Smooth muscle cell (in vitro differentiated cells): ENCODE measurements at regions not wholly inside any gene's neighbourhood (a gene's known extent, or its start where the extent isn't known, plus 50 kb on each side); places are given as distances from the start of the nearest gene placed in this dataset.

Experiments
- DNase-seq: peaks from one replicate; lab custom pipeline; 2025; ENCODE audit not compliant: unreplicated experiment; lab: John Stamatoyannopoulos, UW
- H2AFZ ChIP-seq: fragments of 200-600 bp; sonication (generic); 2 replicates; pipeline ENCODE4 v1.6.0; 2016; ENCODE audit warnings: antibody characterized with exemption, low read depth, mild to moderate bottlenecking
- H3F3A ChIP-seq: fragments of 200-600 bp; sonication (generic); 2 replicates; pipeline ENCODE4 v1.6.0; 2017; ENCODE audit warnings: antibody characterized with exemption, low read depth
- H3K27ac ChIP-seq: fragments of 200-600 bp; sonication (generic); 2 replicates; pipeline ENCODE4 v1.5.1; 2016; ENCODE audit warnings: low read depth, mild to moderate bottlenecking
- H3K27me3 ChIP-seq: fragments of 200-600 bp; sonication (generic); 2 replicates; pipeline ENCODE4 v1.6.1; 2016; ENCODE audit warnings: low read depth, mild to moderate bottlenecking
- H3K36me3 ChIP-seq: fragments of 200-600 bp; sonication (generic); 2 replicates; pipeline ENCODE4 v1.5.1; 2016; ENCODE audit warnings: low read depth
- H3K4me1 ChIP-seq: fragments of 200-600 bp; sonication (generic); 2 replicates; pipeline ENCODE4 v1.5.1; 2016; ENCODE audit warnings: low read depth
- H3K4me2 ChIP-seq: fragments of 200-600 bp; sonication (generic); 2 replicates; pipeline ENCODE4 v1.6.0; 2016; ENCODE audit warnings: mild to moderate bottlenecking
- H3K4me3 ChIP-seq: fragments of 200-600 bp; sonication (generic); 2 replicates; pipeline ENCODE4 v1.5.1; 2016; ENCODE audit warnings: mild to moderate bottlenecking
- H3K79me2 ChIP-seq: fragments of 200-600 bp; sonication (generic); 2 replicates; pipeline ENCODE4 v1.6.0; 2016; ENCODE audit warnings: low read depth, mild to moderate bottlenecking
- H3K9ac ChIP-seq: fragments of 200-600 bp; sonication (generic); 2 replicates; pipeline ENCODE4 v1.6.0; 2016; ENCODE audit warnings: low read depth
- H3K9me3 ChIP-seq: fragments of 200-600 bp; sonication (generic); replicated peaks from 2 replicates; pipeline ENCODE4 v1.5.1; 2016; ENCODE audit warnings: low read depth
- H4K20me1 ChIP-seq: fragments of 200-600 bp; sonication (generic); 2 replicates; pipeline ENCODE4 v1.6.0; 2016; ENCODE audit warnings: low read depth
- WGBS: methylation state at CpG from one replicate; pipeline ENCODE4 v1.1.7; 2016; ENCODE audit warnings: low lambda C conversion rate; 5-methylcytosine and 5-hydroxymethylcytosine counted together
- TF ChIP-seq, protein P1 (sequence below): fragments of 200-600 bp; sonication (generic); IDR thresholded peaks from 2 replicates; pipeline ENCODE4 v1.5.1; 2017; ENCODE audit warnings: borderline replicate concordance, mild to moderate bottlenecking, antibody characterized with exemption; ENCODE audit not compliant: insufficient read depth, poor library complexity, severe bottlenecking

DNA sequence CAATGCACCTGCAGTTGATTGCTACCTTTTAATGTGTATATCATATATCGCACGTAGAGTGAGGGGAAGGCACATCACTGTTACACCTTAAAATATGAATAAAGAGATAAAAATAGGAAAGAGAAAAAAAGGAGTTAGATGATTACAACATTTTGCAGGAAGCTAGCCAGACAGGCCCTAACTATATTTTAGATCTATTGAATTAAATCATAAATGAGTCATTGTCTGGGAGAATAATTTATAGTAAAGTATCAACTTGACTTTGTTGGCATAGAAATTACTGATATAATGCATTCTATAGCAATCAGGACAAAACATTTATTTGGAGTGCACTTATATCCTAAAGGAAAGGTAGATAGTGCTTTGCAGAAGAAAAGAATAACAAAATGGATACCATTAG, 384.9 kb upstream of the NXPH2 start:
- no peaks in the 10 kb centered on the region for H4K20me1 ChIP-seq
- WGBS: 98% methylated on average over 2 of the region's 2 CpGs
- no peaks in the 10 kb centered on the region for H3K9me3 ChIP-seq

DNA sequence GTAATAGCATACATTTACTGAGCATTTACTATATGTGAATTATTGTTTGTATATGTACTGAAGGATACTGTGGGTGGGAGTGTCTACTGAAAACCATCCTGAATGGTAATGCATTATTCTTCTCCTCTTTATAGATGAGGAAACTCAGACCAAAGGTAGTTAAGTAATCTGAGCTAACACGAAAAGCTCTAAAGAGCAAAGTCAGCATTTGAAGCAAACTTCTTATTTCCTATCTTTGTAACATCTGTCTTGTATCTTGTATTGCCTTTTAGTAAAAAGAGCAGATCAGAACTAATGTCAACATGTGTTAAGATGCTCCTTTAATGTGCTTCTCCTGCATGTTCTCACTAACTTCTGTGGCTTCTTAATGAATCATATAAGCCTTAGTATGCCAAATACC, 382.8 kb upstream of the NXPH2 start:
- no peak for DNase-seq
- H3K4me2 ChIP-seq: peak overlapping the region; percentile 58
- no peaks in the 10 kb centered on the region for H3K27me3 ChIP-seq
- no peaks in the 10 kb centered on the region for H3K36me3 ChIP-seq
- H3K9me3 ChIP-seq: no peaks in the 10 kb centered on the region
- H3K27ac ChIP-seq: peak overlapping the region; percentile 84
- TF ChIP-seq, protein P1, sequence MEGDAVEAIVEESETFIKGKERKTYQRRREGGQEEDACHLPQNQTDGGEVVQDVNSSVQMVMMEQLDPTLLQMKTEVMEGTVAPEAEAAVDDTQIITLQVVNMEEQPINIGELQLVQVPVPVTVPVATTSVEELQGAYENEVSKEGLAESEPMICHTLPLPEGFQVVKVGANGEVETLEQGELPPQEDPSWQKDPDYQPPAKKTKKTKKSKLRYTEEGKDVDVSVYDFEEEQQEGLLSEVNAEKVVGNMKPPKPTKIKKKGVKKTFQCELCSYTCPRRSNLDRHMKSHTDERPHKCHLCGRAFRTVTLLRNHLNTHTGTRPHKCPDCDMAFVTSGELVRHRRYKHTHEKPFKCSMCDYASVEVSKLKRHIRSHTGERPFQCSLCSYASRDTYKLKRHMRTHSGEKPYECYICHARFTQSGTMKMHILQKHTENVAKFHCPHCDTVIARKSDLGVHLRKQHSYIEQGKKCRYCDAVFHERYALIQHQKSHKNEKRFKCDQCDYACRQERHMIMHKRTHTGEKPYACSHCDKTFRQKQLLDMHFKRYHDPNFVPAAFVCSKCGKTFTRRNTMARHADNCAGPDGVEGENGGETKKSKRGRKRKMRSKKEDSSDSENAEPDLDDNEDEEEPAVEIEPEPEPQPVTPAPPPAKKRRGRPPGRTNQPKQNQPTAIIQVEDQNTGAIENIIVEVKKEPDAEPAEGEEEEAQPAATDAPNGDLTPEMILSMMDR: no peak
- WGBS: 79% methylated on average over 1 of the region's 1 CpG
- no peak overlapping the region for H2AFZ ChIP-seq
- peaks cover 12% of the 10 kb centered on the region for H3K4me1 ChIP-seq
- H4K20me1 ChIP-seq: no peaks in the 10 kb centered on the region
- no peak overlapping the region for H3K9ac ChIP-seq
- H3F3A ChIP-seq: no peaks in the 10 kb centered on the region
- no peaks in the 10 kb centered on the region for H3K79me2 ChIP-seq
- no peak overlapping the region for H3K4me3 ChIP-seq

More for the DNA sequence above, 384.9 kb upstream of the NXPH2 start:
- no peak overlapping the region for H3K9ac ChIP-seq
- H3K27ac ChIP-seq: no peak overlapping the region
- no peaks in the 10 kb centered on the region for H3F3A ChIP-seq
- no peak for DNase-seq
- TF ChIP-seq, protein P1: no peak
- H3K79me2 ChIP-seq: no peaks in the 10 kb centered on the region
- no peaks in the 10 kb centered on the region for H3K36me3 ChIP-seq
- no peak overlapping the region for H3K4me3 ChIP-seq
- no peak overlapping the region for H3K4me2 ChIP-seq
- no peaks in the 10 kb centered on the region for H3K27me3 ChIP-seq
- no peak overlapping the region for H2AFZ ChIP-seq
- H3K4me1 ChIP-seq: peaks cover 12% of the 10 kb centered on the region

DNA sequence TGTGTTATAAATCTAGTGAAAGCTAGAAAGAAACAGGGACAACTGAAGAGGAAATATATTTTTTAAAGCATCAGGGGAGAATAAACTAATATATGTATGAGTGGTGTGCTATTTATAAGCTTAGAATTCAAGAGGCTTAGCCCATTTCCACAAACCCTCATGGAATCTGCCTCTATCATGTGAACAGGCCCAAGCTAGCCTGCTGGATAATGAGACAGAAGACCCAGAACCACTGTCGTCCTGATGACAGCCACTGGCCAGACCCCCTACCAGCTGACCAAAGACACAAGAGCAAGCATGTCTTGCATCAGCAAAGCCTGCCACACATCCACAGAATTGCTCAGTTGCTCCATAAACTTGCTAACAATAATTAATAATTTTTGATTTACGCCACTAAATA, 382.3 kb upstream of the NXPH2 start:
- Histone ChIP-seq H2AFZ (no peak overlapping the region), H3K27ac (peak overlapping the region; percentile 84)
- TF ChIP-seq, protein P1: no peak

DNA sequence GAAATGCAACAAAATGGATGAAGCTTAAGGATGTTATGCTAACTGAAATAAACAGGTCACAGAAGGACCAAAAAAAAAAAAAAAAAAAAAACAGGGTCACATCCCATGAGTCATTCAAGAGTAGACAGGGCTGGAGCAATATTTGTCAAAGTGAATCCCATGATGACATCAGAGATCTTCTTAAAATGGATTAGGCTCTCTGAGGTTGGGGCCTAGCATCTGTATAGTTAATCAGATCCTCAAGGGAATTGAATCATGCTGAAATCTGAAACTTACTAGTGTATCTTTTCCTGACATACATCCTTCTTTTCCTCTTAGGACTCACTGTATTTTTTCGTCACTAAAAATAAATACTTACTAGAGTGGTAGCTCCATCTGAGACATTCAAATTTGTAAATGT, 380.6 kb upstream of the NXPH2 start:
- Histone ChIP-seq H3K27ac (peak overlapping the region; percentile 84), H3K9me3 (no peaks in the 10 kb centered on the region), H3K4me3 (no peak overlapping the region), H3K79me2 (no peaks in the 10 kb centered on the region), H3F3A (no peaks in the 10 kb centered on the region), H3K27me3 (no peaks in the 10 kb centered on the region), H3K36me3 (no peaks in the 10 kb centered on the region), H4K20me1 (no peaks in the 10 kb centered on the region), H3K9ac (no peak overlapping the region), H3K4me1 (peaks cover 26% of the 10 kb centered on the region), H3K4me2 (peak overlapping the region; percentile 58), H2AFZ (no peak overlapping the region)
- TF ChIP-seq, protein P1: no peak
- DNase-seq: no peak
- 34% methylated on average over 1 of the region's 1 CpG for WGBS

More for the DNA sequence above, 382.3 kb upstream of the NXPH2 start:
- H3K4me1 ChIP-seq: peaks cover 12% of the 10 kb centered on the region
- peak overlapping the region; percentile 58 for H3K4me2 ChIP-seq
- H4K20me1 ChIP-seq: no peaks in the 10 kb centered on the region
- H3K79me2 ChIP-seq: no peaks in the 10 kb centered on the region
- no peaks in the 10 kb centered on the region for H3K27me3 ChIP-seq
- H3K36me3 ChIP-seq: no peaks in the 10 kb centered on the region
- H3K9ac ChIP-seq: peak overlapping the region; percentile 22
- no peaks in the 10 kb centered on the region for H3K9me3 ChIP-seq
- H3F3A ChIP-seq: no peaks in the 10 kb centered on the region
- peak; percentile 1 for DNase-seq
- 50% methylated on average over 2 of the region's 2 CpGs for WGBS
- H3K4me3 ChIP-seq: no peak overlapping the region
